Fibroblast of villous mesenchyme (primary cell): ENCODE measurements at regions not wholly inside any gene's neighbourhood (a gene's known extent, or its start where the extent isn't known, plus 50 kb on each side); places are given as distances from the start of the nearest gene placed in this dataset.
"Not testable (repeated sequence)": the region's sequence is repeated elsewhere in the genome, so short reads cannot be mapped to it uniquely, and the experiment has no call there.

Experiments
- DNase-seq: peaks from one replicate; pipeline ENCODE4 v3.0.0-alpha.2; 2010; ENCODE audit warnings: low read depth
- H3K4me3 ChIP-seq: 2 replicates; pipeline ENCODE4 v1.5.1; 2011; ENCODE audit warnings: low read depth, mild to moderate bottlenecking, low read length
- TF ChIP-seq, protein P1 (sequence below): IDR thresholded peaks from 2 replicates; pipeline ENCODE4 v1.5.1; 2012; ENCODE audit warnings: low read depth, mild to moderate bottlenecking, low read length; ENCODE audit not compliant: insufficient read depth

DNA sequence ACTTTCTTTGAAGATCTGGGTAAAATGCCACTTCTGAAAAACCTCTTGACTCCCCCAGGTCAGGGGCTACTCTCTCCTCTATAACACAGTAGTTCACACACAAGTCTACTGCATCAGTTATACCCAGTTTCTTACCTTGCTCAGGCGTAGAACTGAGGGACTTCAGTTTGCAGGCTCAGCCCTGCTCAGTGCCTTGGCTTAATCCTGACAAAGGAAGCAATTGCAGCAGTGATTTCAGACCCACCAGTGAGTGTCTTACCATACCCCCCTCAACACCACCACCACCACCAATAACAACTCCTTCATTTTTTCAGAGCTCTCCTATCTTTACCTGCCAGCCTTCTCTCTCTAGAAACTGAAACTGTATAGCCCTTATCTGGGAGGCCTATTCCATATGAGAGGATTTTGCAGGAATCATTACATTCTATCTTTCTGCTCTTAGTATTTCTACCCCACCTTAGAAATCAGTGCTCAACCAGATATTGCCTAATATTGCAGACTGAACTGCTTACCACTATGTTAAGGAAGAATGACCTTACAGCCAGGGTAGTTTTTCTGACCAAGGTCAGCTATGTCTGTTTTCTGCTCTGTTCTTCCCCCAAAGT is 105.5 kb upstream of the S1PR1 start:
- no peak overlapping the region for H3K4me3 ChIP-seq
- no peak for DNase-seq
- TF ChIP-seq, protein P1, sequence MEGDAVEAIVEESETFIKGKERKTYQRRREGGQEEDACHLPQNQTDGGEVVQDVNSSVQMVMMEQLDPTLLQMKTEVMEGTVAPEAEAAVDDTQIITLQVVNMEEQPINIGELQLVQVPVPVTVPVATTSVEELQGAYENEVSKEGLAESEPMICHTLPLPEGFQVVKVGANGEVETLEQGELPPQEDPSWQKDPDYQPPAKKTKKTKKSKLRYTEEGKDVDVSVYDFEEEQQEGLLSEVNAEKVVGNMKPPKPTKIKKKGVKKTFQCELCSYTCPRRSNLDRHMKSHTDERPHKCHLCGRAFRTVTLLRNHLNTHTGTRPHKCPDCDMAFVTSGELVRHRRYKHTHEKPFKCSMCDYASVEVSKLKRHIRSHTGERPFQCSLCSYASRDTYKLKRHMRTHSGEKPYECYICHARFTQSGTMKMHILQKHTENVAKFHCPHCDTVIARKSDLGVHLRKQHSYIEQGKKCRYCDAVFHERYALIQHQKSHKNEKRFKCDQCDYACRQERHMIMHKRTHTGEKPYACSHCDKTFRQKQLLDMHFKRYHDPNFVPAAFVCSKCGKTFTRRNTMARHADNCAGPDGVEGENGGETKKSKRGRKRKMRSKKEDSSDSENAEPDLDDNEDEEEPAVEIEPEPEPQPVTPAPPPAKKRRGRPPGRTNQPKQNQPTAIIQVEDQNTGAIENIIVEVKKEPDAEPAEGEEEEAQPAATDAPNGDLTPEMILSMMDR: no peak

DNA sequence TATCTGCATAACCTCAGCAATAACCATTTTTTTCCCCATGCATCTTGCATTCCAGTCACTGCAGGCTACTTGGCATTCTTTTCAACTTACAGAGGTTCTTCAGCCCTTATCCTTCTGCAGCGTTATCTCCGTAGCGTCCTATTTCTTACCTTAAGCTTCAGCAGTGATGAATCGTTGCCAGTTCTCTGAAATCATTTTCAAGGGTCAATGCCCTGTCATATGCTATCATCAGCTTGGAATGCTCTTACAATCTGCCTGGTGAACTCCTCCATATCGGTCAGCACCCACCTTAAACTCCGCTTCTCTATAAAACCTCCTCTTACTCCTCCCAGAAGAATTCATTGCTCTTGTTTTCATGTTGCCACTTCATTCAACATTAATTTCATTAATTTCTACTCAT is 105.1 kb upstream of the DPH5 start:
- H3K4me3 ChIP-seq: no peak overlapping the region
- TF ChIP-seq, protein P1: no peak
- no peak for DNase-seq

DNA sequence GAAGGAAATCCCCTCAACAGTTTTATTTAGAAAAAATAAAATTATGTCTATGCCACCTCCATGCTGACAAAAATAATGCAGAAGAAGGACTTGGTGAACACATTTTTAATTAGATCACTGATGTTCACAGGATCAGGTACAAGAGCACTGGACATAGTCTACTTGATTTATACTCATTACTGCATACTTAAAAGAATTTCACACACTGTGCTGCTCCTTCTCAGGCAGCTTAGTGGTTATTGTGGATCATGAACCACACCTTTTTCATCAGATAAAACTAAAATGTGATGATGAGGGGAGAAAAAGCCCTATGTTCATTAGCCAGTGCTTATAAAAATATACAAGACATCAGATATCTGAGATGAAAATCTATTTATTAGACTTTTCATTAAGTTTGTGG is 103.3 kb upstream of the DPH5 start:
- TF ChIP-seq, protein P1: no peak
- no peak for DNase-seq
- H3K4me3 ChIP-seq: no peak overlapping the region

DNA sequence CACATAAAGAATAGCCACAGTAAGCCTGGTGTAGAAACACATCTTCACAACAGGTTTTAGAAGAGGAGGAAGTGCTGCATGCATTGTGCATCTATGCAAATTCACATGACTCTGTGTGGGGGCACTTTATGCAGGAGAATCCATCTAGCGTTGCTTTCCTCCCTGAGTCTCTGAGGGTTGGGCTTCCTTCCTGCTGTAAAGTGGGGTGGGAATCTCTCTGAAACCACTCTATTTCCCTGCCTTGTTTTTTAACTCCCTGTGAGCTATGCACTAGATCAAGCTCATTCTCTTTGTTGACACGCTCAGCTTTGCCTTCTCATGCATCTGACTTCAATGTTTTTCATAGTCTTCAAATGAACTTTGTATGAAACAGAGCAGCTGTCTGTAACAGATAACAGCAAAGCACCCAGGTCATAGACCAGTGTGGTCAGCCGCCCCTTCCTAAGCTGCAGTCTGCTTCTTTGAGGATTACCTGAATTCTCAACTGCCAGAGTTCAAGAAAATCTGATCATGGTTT is 102.7 kb upstream of the DPH5 start:
- TF ChIP-seq, protein P1: no peak

DNA sequence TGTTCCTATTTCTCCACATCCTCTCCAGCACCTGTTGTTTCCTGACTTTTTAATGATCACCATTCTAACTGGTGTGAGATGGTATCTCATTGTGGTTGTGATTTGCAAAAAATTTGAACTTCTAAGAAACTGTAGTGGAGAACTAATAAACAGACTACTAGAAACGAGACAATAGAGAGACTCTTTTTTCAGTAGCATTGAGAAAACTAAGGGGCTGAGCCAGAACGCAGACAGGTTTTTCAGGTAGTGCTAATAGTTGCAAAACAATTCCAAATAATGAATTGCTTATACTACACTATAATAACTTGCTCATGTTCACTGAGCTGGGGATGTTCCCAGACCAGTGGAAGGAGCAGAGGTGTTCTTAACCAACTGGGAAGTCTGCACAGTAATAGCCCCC is 98.8 kb upstream of the DPH5 start:
- TF ChIP-seq, protein P1: no peak
- H3K4me3 ChIP-seq: no peak overlapping the region
- DNase-seq: no peak

More for the DNA sequence above, 102.7 kb upstream of the DPH5 start:
- no peak for DNase-seq
- H3K4me3 ChIP-seq: no peak overlapping the region

DNA sequence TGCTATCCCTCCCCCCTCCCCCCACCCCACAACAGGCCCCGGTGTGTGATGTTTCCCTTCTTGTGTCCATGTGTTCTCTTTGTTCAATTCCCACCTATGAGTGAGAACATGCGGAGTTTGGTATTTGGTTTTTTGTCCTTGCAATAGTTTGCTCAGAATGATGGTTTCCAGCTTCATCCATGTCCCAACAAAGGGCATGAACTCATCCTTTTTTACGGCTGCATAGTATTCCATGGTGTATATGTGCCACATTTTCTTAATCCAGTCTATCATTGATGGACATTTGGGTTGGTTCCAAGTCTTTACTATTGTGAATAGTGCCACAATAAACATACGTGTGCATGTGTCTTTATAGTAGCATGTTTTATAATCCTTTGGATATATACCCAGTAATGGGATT is 98.3 kb upstream of the DPH5 start:
- not testable (repeated sequence) for DNase-seq, H3K4me3 ChIP-seq

DNA sequence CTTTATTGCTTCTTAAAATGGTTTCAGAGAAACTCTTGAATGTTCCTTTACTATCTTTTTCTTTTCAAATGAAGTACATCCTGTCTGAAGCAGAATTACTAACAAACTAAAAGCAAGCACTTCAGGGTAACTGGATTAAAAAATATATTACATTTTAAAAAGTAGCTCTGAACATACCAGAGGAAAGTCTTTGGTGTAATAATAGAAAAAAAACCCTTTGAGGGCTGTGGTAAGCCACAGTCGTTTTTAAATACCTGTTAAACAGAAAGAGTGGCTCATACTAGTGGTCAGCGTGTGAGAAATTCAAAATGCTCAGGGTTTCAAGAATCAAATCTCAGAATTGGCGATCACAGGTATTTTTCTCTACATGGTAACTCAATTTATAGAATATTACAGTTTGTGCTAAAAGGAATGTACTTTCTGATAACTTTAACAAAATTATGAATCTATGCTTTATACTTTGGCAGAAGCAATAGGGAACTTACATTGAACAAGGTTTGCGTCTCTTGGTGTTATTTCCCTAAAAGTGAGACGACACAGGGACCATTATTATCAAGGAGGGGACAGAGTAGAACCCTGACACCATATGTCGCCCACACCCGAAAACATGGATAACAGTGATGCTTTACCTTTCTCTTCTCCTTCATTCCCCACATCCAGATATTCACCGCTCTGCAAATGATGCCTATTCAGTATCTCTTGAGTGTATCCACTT is 97.0 kb upstream of the DPH5 start:
- no peak for DNase-seq
- TF ChIP-seq, protein P1: no peak
- no peak overlapping the region for H3K4me3 ChIP-seq
